ENCODE measurements at regions not wholly inside any gene's neighbourhood (a gene's known extent, or its start where the extent isn't known, plus 50 kb on each side); places are given as distances from the start of the nearest gene placed in this dataset.

GRCh38 chr10:3347413-3348182 is 175.0 kb upstream of the PITRM1 start:
- no peak for TF ChIP-seq CTCF (IDR thresholded peaks at IDR 0.05)
- TF ChIP-seq POLR2A (IDR thresholded peaks at IDR 0.05): no peak

Measured in heart left ventricle (tissue), 13 donors.